Heart right ventricle (tissue), 16 donors: ENCODE measurements at regions not wholly inside any gene's neighbourhood (a gene's known extent, or its start where the extent isn't known, plus 50 kb on each side); places are given as distances from the start of the nearest gene placed in this dataset.

ENCODE experiments used
- ATAC-seq, 8 donors: fragments of 200-7000 bp; cut with Tn5 transposase; one replicate each; pipeline ENCODE4 v1.9.1; 2020; ENCODE audit warnings: mild to moderate bottlenecking in 8 of 8, moderate library complexity in 8 of 8, moderate number of reproducible peaks in 1 of 8
- DNase-seq, 2 donors: peaks; one replicate each; pipeline ENCODE4 v3.0.0-alpha.2; 2020
- H3K27ac ChIP-seq, 10 donors: fragments of 200-600 bp; sonication (generic) in 2 of 10; one replicate each; pipeline versions ENCODE4 v1.5.0 to v1.8.0; 2020 to 2022; ENCODE audit warnings: mild to moderate bottlenecking in 3 of 10
- H3K27me3 ChIP-seq, 7 donors: fragments of 200-600 bp; one replicate each; pipeline ENCODE4 v1.8.0; 2021 to 2022; ENCODE audit warnings: mild to moderate bottlenecking in 2 of 7
- H3K36me3 ChIP-seq, 9 donors: fragments of 200-600 bp; sonication (generic) in 1 of 9; one replicate each; pipeline versions ENCODE4 v1.5.0 to v1.8.0; 2020 to 2022; ENCODE audit warnings: mild to moderate bottlenecking in 2 of 9
- H3K4me1 ChIP-seq, 9 donors: fragments of 200-600 bp; sonication (generic) in 1 of 9; one replicate each; pipeline versions ENCODE4 v1.5.0 to v1.8.0; 2020 to 2022; ENCODE audit warnings: mild to moderate bottlenecking in 4 of 9
- H3K4me3 ChIP-seq, 10 donors: fragments of 200-600 bp; sonication (generic) in 2 of 10; one replicate each; pipeline versions ENCODE4 v1.5.0 to v1.8.0; 2020 to 2022; ENCODE audit warnings: mild to moderate bottlenecking in 7 of 10, moderate library complexity in 2 of 10
- H3K9me3 ChIP-seq, 11 donors: fragments of 200-600 bp in 10 of 11; sonication (generic) in 2 of 11; one replicate each; pipeline versions ENCODE4 v1.5.0 to v1.8.0; 2013 to 2022; ENCODE audit warnings: mild to moderate bottlenecking in 2 of 11, control low read depth in 1 of 11, moderate library complexity in 1 of 11
- WGBS, 2 donors: extraction: QIAGEN DNeasy Blood & Tissue Kit; methylation state at CpG; one replicate each; pipeline ENCODE4 v1.1.7; 2013; ENCODE audit warnings: inconsistent platforms in 1 of 2; 5-methylcytosine and 5-hydroxymethylcytosine counted together
- intact Hi-C, 10 donors: fragments of 100-400 bp; cut with DNase I; formaldehyde crosslinking; loops; one replicate each; pipeline versions ENCODE4 v1.11.1 to v1.14.2; 2022
- TF ChIP-seq, protein P1 (sequence below), 9 donors: fragments of 200-600 bp; sonication (generic) in 2 of 9; IDR thresholded peaks; one replicate each; pipeline versions ENCODE4 v1.5.0 to v1.8.0; 2021 to 2022; ENCODE audit warnings: antibody characterized with exemption in 9 of 9, mild to moderate bottlenecking in 5 of 9, moderate library complexity in 1 of 9
- donor health status: Arrhythmogenic right ventricular cardiomyopathy.
- donor health status: ischemic (EF 13 %, LVEDD 7.1; RV severe dilation, severe dysfunction).
- donor health status: healthy with polysubstance abuse.
- donor health status: DM: no; HTN: yes; CAD: no.
- donor health status: DM: no; HTN: no; CAD: no.
- donor health status: ischemic (EF 25% LVEDD 6.9; RV normal size, moderate dysfunction).
- donor health status: ischemic (EF 25% LVEDD 5.7; RV mildly dilated, moderate dysfunction).
- donor health status: healthy.
- donor health status: DM: yes; HTN: yes; CAD: no.
- donor health status: Ischemic cardiomyopathy.
- donor health status: ischemic (EF 35%, LVEDD 5.7; RV mildly dilated, moderate dysfunction).
- donor health status: nonischemic (EF 11% LVEDD 7.7; RV severe dilation, severe dysfunction).
- donor health status: DM: yes; HTN: yes; CAD: no.
- donor health status: PGD.
- donor health status: ischemic (EF 29% LVEDD 5.4; RV normal size, mild dysfunction).
- donor health status: nonischemic (EF 23%, LVEDD 6.1; RV moderate dilation, normal function).

DNA sequence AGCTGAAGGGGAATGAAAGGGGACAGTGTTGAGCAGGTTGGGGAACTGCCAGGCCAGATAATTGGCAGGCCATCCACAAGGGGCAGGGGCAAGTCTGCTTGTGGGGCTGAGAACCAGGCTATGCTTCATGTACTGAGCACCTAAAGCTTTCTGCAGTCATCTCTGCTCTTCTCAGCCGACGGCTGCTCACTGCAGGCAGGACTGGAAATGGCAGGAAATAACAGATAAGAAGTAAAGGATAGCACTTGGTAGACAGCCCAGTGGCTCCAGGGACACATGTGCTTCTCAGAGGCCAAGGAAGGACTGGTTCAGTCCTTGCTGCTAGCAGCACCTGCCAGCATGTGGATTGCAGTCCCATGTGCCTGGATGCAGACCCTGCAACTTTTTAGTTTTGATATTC, 89.8 kb downstream of the CD164 start:
- H3K4me3 ChIP-seq: no peak overlapping the region
- WGBS, 2 donors: 35 to 43% methylated on average over 2 of the region's 2 CpGs
- ATAC-seq (peak in 6 of 8 donors; percentile 32 to 79 (median 59)), DNase-seq (no peak)
- no peaks in the 10 kb centered on the region for H3K36me3 ChIP-seq
- H3K9me3 ChIP-seq: no peaks in the 10 kb centered on the region
- H3K4me1 ChIP-seq: peaks cover 0 to 17% (median 3%) of the 10 kb centered on the region in 9 donors
- H3K27ac ChIP-seq: no peak overlapping the region
- intact Hi-C loops: loop anchor here in 2 of 10 donors (5.0 to 10.0 kb wide), 2 partner anchors 90 to 108 kb away; partner anchors contain the start of gene CD164 (in 1 of the 2)
- TF ChIP-seq, protein P1, sequence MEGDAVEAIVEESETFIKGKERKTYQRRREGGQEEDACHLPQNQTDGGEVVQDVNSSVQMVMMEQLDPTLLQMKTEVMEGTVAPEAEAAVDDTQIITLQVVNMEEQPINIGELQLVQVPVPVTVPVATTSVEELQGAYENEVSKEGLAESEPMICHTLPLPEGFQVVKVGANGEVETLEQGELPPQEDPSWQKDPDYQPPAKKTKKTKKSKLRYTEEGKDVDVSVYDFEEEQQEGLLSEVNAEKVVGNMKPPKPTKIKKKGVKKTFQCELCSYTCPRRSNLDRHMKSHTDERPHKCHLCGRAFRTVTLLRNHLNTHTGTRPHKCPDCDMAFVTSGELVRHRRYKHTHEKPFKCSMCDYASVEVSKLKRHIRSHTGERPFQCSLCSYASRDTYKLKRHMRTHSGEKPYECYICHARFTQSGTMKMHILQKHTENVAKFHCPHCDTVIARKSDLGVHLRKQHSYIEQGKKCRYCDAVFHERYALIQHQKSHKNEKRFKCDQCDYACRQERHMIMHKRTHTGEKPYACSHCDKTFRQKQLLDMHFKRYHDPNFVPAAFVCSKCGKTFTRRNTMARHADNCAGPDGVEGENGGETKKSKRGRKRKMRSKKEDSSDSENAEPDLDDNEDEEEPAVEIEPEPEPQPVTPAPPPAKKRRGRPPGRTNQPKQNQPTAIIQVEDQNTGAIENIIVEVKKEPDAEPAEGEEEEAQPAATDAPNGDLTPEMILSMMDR (IDR thresholded peaks at IDR 0.05): no peak
- peaks cover 0 to 8% (median 0%) of the 10 kb centered on the region in 7 donors for H3K27me3 ChIP-seq

DNA sequence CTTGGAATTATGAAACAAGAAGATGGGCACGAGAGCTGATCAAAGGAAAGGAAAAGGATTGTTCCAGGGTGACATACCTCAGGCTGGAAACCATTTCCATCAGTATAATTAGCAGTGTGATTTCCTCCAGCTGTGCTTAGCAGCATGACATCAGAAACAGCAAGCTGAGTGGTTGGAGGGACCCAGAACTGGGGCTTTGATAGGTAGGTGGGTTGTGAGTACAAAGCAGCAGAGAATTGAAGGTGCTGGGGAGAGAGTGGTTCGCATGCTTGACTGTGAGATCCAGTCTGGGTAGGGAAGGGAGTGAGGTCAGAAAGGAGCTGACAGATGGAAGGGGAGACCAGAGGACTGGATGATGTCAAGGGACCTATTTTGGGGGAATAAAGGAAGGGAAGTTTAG, 90.4 kb downstream of the CD164 start:
- intact Hi-C loops: loop anchor here in 2 of 10 donors (5.0 to 10.0 kb wide), 2 partner anchors 90 to 107 kb away; partner anchors contain the start of gene CD164 (in 1 of the 2)
- Histone ChIP-seq H3K36me3 (no peaks in the 10 kb centered on the region), H3K4me1 (peaks cover 0 to 12% (median 3%) of the 10 kb centered on the region in 9 donors), H3K4me3 (no peak overlapping the region), H3K27ac (no peak overlapping the region), H3K9me3 (no peaks in the 10 kb centered on the region), H3K27me3 (peaks cover 0 to 8% (median 0%) of the 10 kb centered on the region in 7 donors)
- WGBS, 2 donors: 68 to 89% methylated on average over 2 of the region's 2 CpGs
- DNase-seq (no peak), ATAC-seq (no peak)
- TF ChIP-seq, protein P1 (IDR thresholded peaks at IDR 0.05): no peak

DNA sequence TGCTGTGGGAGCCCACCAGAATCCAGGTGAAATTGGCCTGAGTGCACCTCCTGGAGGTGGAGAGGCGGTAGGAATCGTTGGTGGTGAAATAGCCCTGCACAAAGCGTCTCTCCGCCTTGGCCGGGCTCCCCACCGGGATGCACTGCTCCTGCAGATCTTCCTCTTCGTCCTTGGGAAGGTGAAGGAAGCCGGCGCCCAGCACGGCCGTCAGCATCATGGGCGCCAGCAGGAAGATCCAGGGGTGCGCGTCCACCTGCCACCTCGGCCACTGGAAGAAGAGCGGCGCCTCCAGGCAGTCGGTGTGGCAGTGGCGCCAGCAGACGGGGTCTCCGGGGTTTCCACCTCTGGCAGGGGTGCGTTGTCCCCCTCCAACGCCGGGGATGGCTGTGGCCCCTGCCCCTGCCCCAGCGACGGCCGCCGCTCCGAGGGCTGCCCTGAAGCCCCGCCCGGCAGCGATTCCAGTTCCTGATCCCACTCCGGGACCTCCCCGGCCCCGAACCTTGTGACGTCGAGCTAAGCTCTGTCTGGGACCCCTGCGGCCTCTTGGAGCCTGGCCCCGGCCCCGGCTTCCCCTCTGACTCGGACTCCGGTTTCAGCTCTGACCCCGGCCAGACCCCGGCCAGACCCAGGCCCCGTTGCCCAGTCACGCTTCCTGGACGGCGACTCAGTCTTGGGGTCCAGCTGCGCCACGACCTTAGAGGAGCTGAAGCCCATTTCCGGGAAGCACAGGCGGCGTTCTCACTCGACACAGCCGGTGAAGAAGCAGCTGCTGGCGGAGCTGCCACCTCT, 91.9 kb downstream of the CD164 start:
- Histone ChIP-seq H3K4me1 (peaks cover 0 to 12% (median 3%) of the 10 kb centered on the region in 9 donors), H3K27me3 (peaks cover 0 to 8% (median 0%) of the 10 kb centered on the region in 7 donors), H3K27ac (no peak overlapping the region), H3K4me3 (no peak overlapping the region), H3K36me3 (no peaks in the 10 kb centered on the region), H3K9me3 (no peaks in the 10 kb centered on the region)
- intact Hi-C loops: loop anchor here in 2 of 10 donors (5.0 to 10.0 kb wide), 2 partner anchors 92 to 106 kb away; partner anchors contain the start of gene CD164 (in 1 of the 2)
- WGBS, 2 donors: 74 to 78% methylated on average over 56 of the region's 56 CpGs
- DNase-seq: no peak
- ATAC-seq: no peak
- TF ChIP-seq, protein P1 (IDR thresholded peaks at IDR 0.05): no peak

DNA sequence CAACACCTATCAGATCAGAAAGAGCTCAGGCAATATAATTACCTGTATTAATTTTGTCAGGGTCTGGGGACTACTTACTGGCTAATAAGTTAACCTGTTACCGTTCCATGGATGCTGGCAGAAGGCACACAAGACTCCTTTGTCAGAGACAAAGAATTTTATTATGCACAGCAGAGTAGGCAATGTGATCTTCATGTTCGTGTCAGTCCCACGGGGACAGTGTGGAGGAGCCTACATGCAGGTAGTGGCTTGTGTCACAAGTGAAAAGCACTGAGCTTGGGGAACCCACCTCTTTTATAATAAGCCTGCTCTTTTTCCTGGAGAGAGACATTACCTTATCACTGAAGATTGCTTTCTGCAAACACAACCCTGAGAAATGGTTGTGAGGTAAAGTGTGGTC, 96.9 kb downstream of the CD164 start:
- intact Hi-C loops: no loop called here
- H3K4me1 ChIP-seq: no peaks in the 10 kb centered on the region
- H3K9me3 ChIP-seq: no peaks in the 10 kb centered on the region
- WGBS, 2 donors: 80 to 87% methylated on average over 3 of the region's 3 CpGs
- peaks cover 0 to 7% (median 0%) of the 10 kb centered on the region in 7 donors for H3K27me3 ChIP-seq
- H3K27ac ChIP-seq: no peak overlapping the region
- H3K36me3 ChIP-seq: no peaks in the 10 kb centered on the region
- no peak overlapping the region for H3K4me3 ChIP-seq
- TF ChIP-seq, protein P1 (IDR thresholded peaks at IDR 0.05): no peak
- no peak for DNase-seq
- no peak for ATAC-seq
